H9 (cell line): ENCODE measurements at regions not wholly inside any gene's neighbourhood (a gene's known extent, or its start where the extent isn't known, plus 50 kb on each side); places are given as distances from the start of the nearest gene placed in this dataset.

Experiments
- DNase-seq: peaks from one replicate; pipeline ENCODE4 v3.0.0-alpha.2; 2017
- H2AFZ ChIP-seq: one replicate; pipeline ENCODE4 v1.6.1; 2013; ENCODE audit warnings: mild to moderate bottlenecking, low read length, control low read depth, moderate library complexity
- H2AK5ac ChIP-seq: 2 replicates; pipeline ENCODE4 v1.6.1; 2013; ENCODE audit warnings: low read length, control low read depth, mixed read lengths; ENCODE audit not compliant: insufficient read length
- H2BK120ac ChIP-seq: one replicate; pipeline ENCODE4 v1.6.1; 2013; ENCODE audit warnings: low read depth, mild to moderate bottlenecking, low read length, control low read depth, inconsistent platforms; ENCODE audit not compliant: poor library complexity, severe bottlenecking
- H2BK12ac ChIP-seq: 2 replicates; pipeline ENCODE4 v1.6.1; 2013; ENCODE audit warnings: low read length, control low read depth, mixed read lengths, low read depth; ENCODE audit not compliant: insufficient read length
- H2BK15ac ChIP-seq: 2 replicates; pipeline ENCODE4 v1.6.1; 2013; ENCODE audit warnings: low read depth, low read length, control low read depth
- H2BK20ac ChIP-seq: one replicate; pipeline ENCODE4 v1.6.1; 2013; ENCODE audit warnings: low read depth, mild to moderate bottlenecking, low read length, control low read depth, inconsistent platforms; ENCODE audit not compliant: poor library complexity, severe bottlenecking
- H2BK5ac ChIP-seq: 2 replicates; pipeline ENCODE4 v1.6.1; 2013; ENCODE audit warnings: low read length, control low read depth, mixed read lengths; ENCODE audit not compliant: insufficient read length
- H3K14ac ChIP-seq: 2 replicates; pipeline ENCODE4 v1.6.1; 2013; ENCODE audit warnings: low read length, control low read depth; ENCODE audit not compliant: insufficient read depth
- H3K18ac ChIP-seq: 2 replicates; pipeline ENCODE4 v1.6.1; 2013; ENCODE audit warnings: low read depth, mild to moderate bottlenecking, mixed read lengths, low read length, control low read depth; ENCODE audit not compliant: insufficient read length
- H3K23ac ChIP-seq: 2 replicates; pipeline ENCODE4 v1.6.1; 2013; ENCODE audit warnings: low read length, control low read depth, mixed read lengths, low read depth; ENCODE audit not compliant: insufficient read length
- H3K23me2 ChIP-seq: 2 replicates; pipeline ENCODE4 v1.6.1; 2013; ENCODE audit warnings: low read depth, mild to moderate bottlenecking, mixed read lengths, low read length, control low read depth; ENCODE audit not compliant: insufficient read length, poor library complexity, severe bottlenecking
- H3K27ac ChIP-seq: 2 replicates; pipeline ENCODE4 v1.5.1; 2013; ENCODE audit warnings: low read length, control low read depth, mixed read lengths, low read depth; ENCODE audit not compliant: insufficient read length
- H3K27me3 ChIP-seq: 2 replicates; pipeline ENCODE4 v1.6.1; 2013; ENCODE audit warnings: low read length, control low read depth, inconsistent platforms; ENCODE audit not compliant: insufficient read depth
- H3K4ac ChIP-seq: 2 replicates; pipeline ENCODE4 v1.6.1; 2013; ENCODE audit warnings: low read depth, mild to moderate bottlenecking, control low read depth, inconsistent platforms, low read length, moderate library complexity
- H3K4me1 ChIP-seq: 2 replicates; pipeline ENCODE4 v1.6.1; 2013; ENCODE audit warnings: low read length, control low read depth, inconsistent platforms; ENCODE audit not compliant: insufficient read depth
- H3K4me2 ChIP-seq: 2 replicates; pipeline ENCODE4 v1.6.1; 2013; ENCODE audit warnings: low read length, control low read depth, mixed read lengths; ENCODE audit not compliant: insufficient read length, insufficient read depth
- H3K56ac ChIP-seq: 2 replicates; pipeline ENCODE4 v1.6.1; 2013; ENCODE audit warnings: low read depth, mild to moderate bottlenecking, mixed read lengths, low read length, control low read depth; ENCODE audit not compliant: insufficient read length
- H3K79me1 ChIP-seq: 2 replicates; pipeline ENCODE4 v1.6.1; 2013; ENCODE audit warnings: low read depth, mild to moderate bottlenecking, moderate library complexity, low read length, control low read depth, inconsistent platforms; ENCODE audit not compliant: insufficient read depth, poor library complexity, severe bottlenecking
- H3K79me2 ChIP-seq: 2 replicates; pipeline ENCODE4 v1.6.1; 2013; ENCODE audit warnings: low read length, control low read depth, inconsistent platforms; ENCODE audit not compliant: insufficient read depth
- H3K9ac ChIP-seq: 2 replicates; pipeline ENCODE4 v1.6.1; 2013; ENCODE audit warnings: low read length, control low read depth, mixed read lengths; ENCODE audit not compliant: insufficient read length; ENCODE audit errors: extremely low read depth
- H3K9me3 ChIP-seq: one replicate; pipeline ENCODE4 v1.6.1; 2013; ENCODE audit warnings: low read depth, low read length, inconsistent platforms; ENCODE audit not compliant: control insufficient read depth
- H3T11ph ChIP-seq: one replicate; pipeline ENCODE4 v1.6.1; 2013; ENCODE audit warnings: mild to moderate bottlenecking, low read length, control low read depth, inconsistent platforms
- H4K20me1 ChIP-seq: one replicate; pipeline ENCODE4 v1.6.1; 2013; ENCODE audit not compliant: control insufficient read depth, insufficient read length, insufficient read depth
- H4K5ac ChIP-seq: 2 replicates; pipeline ENCODE4 v1.6.1; 2013; ENCODE audit warnings: low read depth, mild to moderate bottlenecking, mixed read lengths, low read length, control low read depth; ENCODE audit not compliant: insufficient read length
- H4K8ac ChIP-seq: replicated peaks from 2 replicates; pipeline ENCODE4 v1.6.1; 2013; ENCODE audit warnings: low read length, control low read depth, mixed read lengths, low read depth; ENCODE audit not compliant: insufficient read length
- H4K91ac ChIP-seq: 2 replicates; pipeline ENCODE4 v1.6.1; 2013; ENCODE audit warnings: low read depth, mild to moderate bottlenecking, moderate library complexity, mixed read lengths, low read length, control low read depth; ENCODE audit not compliant: insufficient read length
- H3K27ac Mint-ChIP-seq, 3 experiments: 2 replicates in 2 of 3; 3 replicates in 1 of 3; pipeline ENCODE4 v1.8.0; 2020 to 2021; ENCODE audit warnings: mixed read lengths in 3 of 3, mild to moderate bottlenecking in 1 of 3, moderate library complexity in 1 of 3
- H3K27me3 Mint-ChIP-seq: 2 replicates; pipeline ENCODE4 v1.8.0; 2021; ENCODE audit warnings: low read depth, mild to moderate bottlenecking, moderate library complexity, mixed read lengths
- H3K36me3 Mint-ChIP-seq, 3 experiments: 2 replicates in 2 of 3; 3 replicates in 1 of 3; pipeline ENCODE4 v1.8.0; 2020 to 2021; ENCODE audit warnings: low read depth in 3 of 3, mixed read lengths in 3 of 3; ENCODE audit not compliant: insufficient read depth in 1 of 3
- H3K4me1 Mint-ChIP-seq, 2 experiments: 2 replicates each; pipeline ENCODE4 v1.8.0; 2020; ENCODE audit warnings: mixed read lengths in 2 of 2
- H3K4me3 Mint-ChIP-seq, 2 experiments: 2 replicates in 1 of 2; 3 replicates in 1 of 2; pipeline ENCODE4 v1.8.0; 2020 to 2021; ENCODE audit warnings: mild to moderate bottlenecking in 2 of 2, mixed read lengths in 2 of 2, moderate library complexity in 1 of 2
- H3K9me3 Mint-ChIP-seq, 2 experiments: 2 replicates in 1 of 2; 3 replicates in 1 of 2; pipeline ENCODE4 v1.8.0; 2020; ENCODE audit warnings: mild to moderate bottlenecking in 2 of 2, mixed read lengths in 2 of 2, moderate library complexity in 1 of 2
- CTCF ChIP-seq: fragments of 200-600 bp; sonication (generic); conservative IDR thresholded peaks from 3 replicates; pipeline ENCODE4 v1.8.0; 2021; ENCODE audit warnings: antibody characterized with exemption, mild to moderate bottlenecking
- WGBS: extraction: QIAGEN DNeasy Blood & Tissue Kit; methylation state at CpG from one replicate; pipeline ENCODE4 v1.1.7; 2013; ENCODE audit warnings: missing lambda C conversion rate, low lambda C conversion rate, mixed read lengths; ENCODE audit not compliant: insufficient read length; ENCODE audit errors: extremely low coverage; 5-methylcytosine and 5-hydroxymethylcytosine counted together

GRCh38 chr16:51968749-51969148 is 578.2 kb downstream of the TOX3 start:
- no CpG with 5 or more reads among the region's 1 CpG for WGBS
- Histone ChIP-seq H2BK12ac (no peak overlapping the region), H3K18ac (no peak overlapping the region), H3K9me3 (no peaks in the 10 kb centered on the region), H3K4ac (no peak overlapping the region), H2AFZ (no peak overlapping the region), H3K14ac (no peak overlapping the region), H2BK5ac (no peak overlapping the region), H4K5ac (no peak overlapping the region), H3K9ac (no peak overlapping the region), H4K20me1 (no peaks in the 10 kb centered on the region), H3K23me2 (no peaks in the 10 kb centered on the region), H4K91ac (no peak overlapping the region), H3K79me2 (no peaks in the 10 kb centered on the region), H2BK20ac (no peak overlapping the region), H3K79me1 (no peaks in the 10 kb centered on the region), H3K56ac (no peak overlapping the region), H2BK120ac (no peak overlapping the region), H3K23ac (no peak overlapping the region), H2AK5ac (no peak overlapping the region), H4K8ac (no peak overlapping the region), H3K4me2 (no peak overlapping the region), H2BK15ac (no peak overlapping the region), H3T11ph (no peak overlapping the region), H3K27me3 (no peaks in the 10 kb centered on the region), H3K27ac (no peak overlapping the region), H3K4me1 (peaks cover 2% of the 10 kb centered on the region; the same call in 1 of the 2 replicates)
- no peaks in the 10 kb centered on the region for H3K9me3 Mint-ChIP-seq
- H3K4me3 Mint-ChIP-seq = no peak overlapping the region
- no peaks in the 10 kb centered on the region; the same call in 1 of the 2 replicates for H3K27me3 Mint-ChIP-seq
- no peak for TF ChIP-seq CTCF
- no peak for DNase-seq
- H3K4me1 Mint-ChIP-seq = peaks cover 22 to 24% of the 10 kb centered on the region in 2 experiments
- no peaks in the 10 kb centered on the region for H3K36me3 Mint-ChIP-seq
- H3K27ac Mint-ChIP-seq = no peak overlapping the region; a peak in 1 of 7 replicates
